ENCODE measurements at regions not wholly inside any gene's neighbourhood (a gene's known extent, or its start where the extent isn't known, plus 50 kb on each side); places are given as distances from the start of the nearest gene placed in this dataset.
A peak's percentile ranks its signal among the peaks of the same experiment; 100 is the strongest.
"Not testable (repeated sequence)": the region's sequence is repeated elsewhere in the genome, so short reads cannot be mapped to it uniquely, and the experiment has no call there.

- DNase-seq = no peak
These were observed 134.9 kb downstream of the MRPS30 start for GRCh38 chr5:44943647-44944046.

GRCh38 chr5:44945743-44946142, 137.0 kb downstream of the MRPS30 start:
- no peak for DNase-seq

GRCh38 chr5:44949687-44950086, 140.9 kb downstream of the MRPS30 start:
- no peak for DNase-seq

- no peak for DNase-seq
These were observed 142.6 kb downstream of the MRPS30 start for GRCh38 chr5:44951371-44951770.

- peak; percentile 23 for DNase-seq
These were observed 143.6 kb downstream of the MRPS30 start for GRCh38 chr5:44952376-44952775.

- DNase-seq = no peak
These were observed 144.3 kb downstream of the MRPS30 start for GRCh38 chr5:44953078-44953477.

GRCh38 chr5:44958943-44959454, 150.3 kb downstream of the MRPS30 start:
- DNase-seq = not testable (repeated sequence)

- DNase-seq = no peak
These were observed 161.1 kb downstream of the MRPS30 start for GRCh38 chr5:44969825-44970224.

- not testable (repeated sequence) for DNase-seq
These were observed 162.2 kb downstream of the MRPS30 start for GRCh38 chr5:44970963-44971362.

- no peak for DNase-seq
These were observed 166.1 kb downstream of the MRPS30 start for GRCh38 chr5:44974813-44975212.

- no peak for DNase-seq
These were observed 173.0 kb downstream of the MRPS30 start for GRCh38 chr5:44981708-44982107.

- DNase-seq = no peak
These were observed 174.3 kb downstream of the MRPS30 start for GRCh38 chr5:44983006-44983405.

- DNase-seq = no peak
These were observed 178.3 kb downstream of the MRPS30 start for GRCh38 chr5:44987026-44987425.

- no peak for DNase-seq
These were observed 182.9 kb downstream of the MRPS30 start for GRCh38 chr5:44991693-44992092.

GRCh38 chr5:44993286-44993685, 184.5 kb downstream of the MRPS30 start:
- no peak for DNase-seq

- DNase-seq = no peak
These were observed 188.8 kb downstream of the MRPS30 start for GRCh38 chr5:44997506-44997905.

GRCh38 chr5:45007102-45007501, 198.4 kb downstream of the MRPS30 start:
- not testable (repeated sequence) for DNase-seq

- no peak for DNase-seq
These were observed 208.8 kb downstream of the MRPS30 start for GRCh38 chr5:45017568-45017967.

GRCh38 chr5:45029553-45029952, 220.8 kb downstream of the MRPS30 start:
- no peak for DNase-seq

GRCh38 chr5:45035991-45036390, 227.2 kb downstream of the MRPS30 start:
- DNase-seq = no peak

- DNase-seq = no peak
These were observed 229.2 kb downstream of the MRPS30 start for GRCh38 chr5:45037927-45038326.

- peak; percentile 28 for DNase-seq
These were observed 229.7 kb downstream of the MRPS30 start for GRCh38 chr5:45038366-45038987.

- DNase-seq = no peak
These were observed 233.5 kb downstream of the MRPS30 start for GRCh38 chr5:45042283-45042682.

GRCh38 chr5:45057564-45057963, 248.8 kb downstream of the MRPS30 start:
- no peak for DNase-seq

GRCh38 chr5:45060724-45061123, 252.0 kb downstream of the MRPS30 start:
- no peak for DNase-seq

All from activated CD4-positive, alpha-beta T cell treated with anti-CD3 and anti-CD28 coated beads, Interleukin-2, amount 50 U/mL, for 16 hours (primary cell).